ENCODE measurements at regions not wholly inside any gene's neighbourhood (a gene's known extent, or its start where the extent isn't known, plus 50 kb on each side); places are given as distances from the start of the nearest gene placed in this dataset.

DNA sequence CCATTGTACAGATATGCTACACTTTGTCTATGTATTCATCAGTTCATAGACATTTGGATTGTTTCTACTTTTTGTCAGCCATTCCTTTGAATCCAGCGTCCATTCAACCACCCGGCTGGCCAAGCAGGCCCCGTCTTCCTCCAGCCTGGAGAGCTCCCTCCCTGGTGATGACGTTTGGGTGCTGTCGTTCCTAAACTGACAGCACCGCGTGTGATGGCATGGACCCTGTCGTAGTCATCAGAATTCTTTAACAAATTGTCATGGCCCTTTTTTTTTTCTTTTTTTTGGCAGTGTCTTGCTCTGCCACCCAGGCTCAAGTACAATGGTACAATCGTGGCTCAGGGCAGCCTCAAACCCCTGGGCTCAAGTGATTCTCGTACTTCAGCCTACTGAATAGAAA, 138.6 kb upstream of the ERRFI1 start:
- ATAC-seq, result no peak
- no peak for FAIRE-seq

DNA sequence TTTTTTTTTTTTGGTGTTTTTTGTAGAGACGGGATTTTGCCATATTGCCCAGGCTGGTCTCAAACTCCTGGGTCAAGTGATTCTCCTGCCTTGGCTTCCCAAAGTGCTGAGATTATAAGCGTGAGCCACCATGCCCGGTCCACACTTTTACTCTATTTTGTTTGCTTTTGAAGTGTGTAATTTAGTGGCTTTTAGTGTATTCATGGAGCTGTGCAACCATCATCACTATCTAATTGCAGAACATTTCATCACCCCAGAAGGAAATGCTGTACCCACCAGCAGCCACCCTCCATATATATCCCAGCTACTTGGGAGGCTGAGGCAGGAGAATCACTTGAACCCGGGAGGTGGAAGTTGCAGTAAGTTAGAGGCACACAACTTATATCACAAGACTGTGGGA, 136.9 kb upstream of the ERRFI1 start:
- H3K79me2 ChIP-seq (ENCODE audit: insufficient read depth, low read length), result no peaks in the 10 kb centered on the region
- H3K27ac ChIP-seq (ENCODE audit: extremely low read length, insufficient read depth, low read length), result no peak overlapping the region
- BruUV-seq (replicated peaks), result no TSS peak
- peaks cover 66% of the 10 kb centered on the region for H3K4me1 ChIP-seq (ENCODE audit: insufficient read depth, low read length)
- TF ChIP-seq, protein P1, sequence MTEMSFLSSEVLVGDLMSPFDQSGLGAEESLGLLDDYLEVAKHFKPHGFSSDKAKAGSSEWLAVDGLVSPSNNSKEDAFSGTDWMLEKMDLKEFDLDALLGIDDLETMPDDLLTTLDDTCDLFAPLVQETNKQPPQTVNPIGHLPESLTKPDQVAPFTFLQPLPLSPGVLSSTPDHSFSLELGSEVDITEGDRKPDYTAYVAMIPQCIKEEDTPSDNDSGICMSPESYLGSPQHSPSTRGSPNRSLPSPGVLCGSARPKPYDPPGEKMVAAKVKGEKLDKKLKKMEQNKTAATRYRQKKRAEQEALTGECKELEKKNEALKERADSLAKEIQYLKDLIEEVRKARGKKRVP (CRISPR knock-in tag; IDR thresholded peaks at IDR 0.05), result peak in 1 of 2 experiments; percentile 42; a peak in 1 of 4 replicates
- TF ChIP-seq EED (CRISPR knock-in tag; IDR thresholded peaks at IDR 0.05), result no peak
- CTCF ChIA-PET (ENCODE audit: low intra/inter-chr PET ratio, low total read pairs), result no interaction called here
- no peak overlapping the region for H3K4me3 ChIP-seq (replicated peaks in 1 of 3; ENCODE audit: insufficient read depth in 1 of 3, low read depth in 2 of 3, low read length in 3 of 3)
- intact Hi-C loops (cut with micrococcal nuclease; ENCODE audit: unreplicated experiment), result no loop called here
- no peak for ATAC-seq
- DNase-seq (ENCODE audit: low spot score), result no peak
- 95% methylated on average over 4 of the region's 4 CpGs for WGBS (ENCODE audit: low lambda C conversion rate)
- H4K20me1 ChIP-seq (ENCODE audit: insufficient read depth, low read length), result no peaks in the 10 kb centered on the region
- no peaks in the 10 kb centered on the region for H3K27me3 ChIP-seq (ENCODE audit: control insufficient read depth in 1 of 2, insufficient read depth in 2 of 2, low read length in 2 of 2)
- H3K4me2 ChIP-seq (ENCODE audit: low read depth, low read length), result no peak overlapping the region
- no peak for FAIRE-seq
- POLR2A ChIA-PET, result interaction anchor here (1.4 to 1.6 kb wide), 2 partner anchors 42 to 136 kb away, joined by 3 to 6 read pairs; no protein-coding TSS in a partner anchor
- in situ Hi-C loops (cut with HindIII; ENCODE audit: extremely low pct_ligation_motif_present, low pct_unique_long_range_greater_than_20kb), result no loop called here
- no peak overlapping the region for H2AFZ ChIP-seq (ENCODE audit: low read length)
- H3K9me3 ChIP-seq (ENCODE audit: low read length), result no peaks in the 10 kb centered on the region
- H3K9ac ChIP-seq (ENCODE audit: insufficient read depth, low read depth, low read length), result no peak overlapping the region
- no peaks in the 10 kb centered on the region for H3K36me3 ChIP-seq (replicated peaks in 1 of 2; ENCODE audit: control insufficient read depth in 1 of 2, insufficient read depth in 2 of 2, low read length in 2 of 2)

More for the DNA sequence above, 138.6 kb upstream of the ERRFI1 start:
- no peak overlapping the region for H2AFZ ChIP-seq (ENCODE audit: low read length)
- H3K36me3 ChIP-seq (replicated peaks in 1 of 2; ENCODE audit: control insufficient read depth in 1 of 2, insufficient read depth in 2 of 2, low read length in 2 of 2), result no peaks in the 10 kb centered on the region
- intact Hi-C loops (cut with micrococcal nuclease; ENCODE audit: unreplicated experiment), result loop anchor here (5.0 kb wide), 1 partner anchor 42 kb away; no protein-coding TSS in a partner anchor
- ChIA-PET CTCF (ENCODE audit: low intra/inter-chr PET ratio, low total read pairs) (no interaction called here), POLR2A (interaction anchor here (6.9 to 7.2 kb wide), 2 partner anchors 10 to 137 kb away, joined by 60 to 106 read pairs; partner anchors contain the start of gene ERRFI1)
- no peak overlapping the region for H3K9ac ChIP-seq (ENCODE audit: insufficient read depth, low read depth, low read length)
- no peak overlapping the region for H3K4me2 ChIP-seq (ENCODE audit: low read depth, low read length)
- no peaks in the 10 kb centered on the region for H3K9me3 ChIP-seq (ENCODE audit: low read length)
- DNase-seq (ENCODE audit: low spot score), result no peak
- H3K79me2 ChIP-seq (ENCODE audit: insufficient read depth, low read length), result no peaks in the 10 kb centered on the region
- WGBS (ENCODE audit: low lambda C conversion rate), result 96% methylated on average over 10 of the region's 10 CpGs
- no TSS peak for BruUV-seq (replicated peaks)
- in situ Hi-C loops (cut with HindIII; ENCODE audit: extremely low pct_ligation_motif_present, low pct_unique_long_range_greater_than_20kb), result no loop called here
- peaks cover 69% of the 10 kb centered on the region for H3K4me1 ChIP-seq (ENCODE audit: insufficient read depth, low read length)
- H3K4me3 ChIP-seq (replicated peaks in 1 of 3; ENCODE audit: insufficient read depth in 1 of 3, low read depth in 2 of 3, low read length in 3 of 3), result no peak overlapping the region
- H3K27ac ChIP-seq (ENCODE audit: extremely low read length, insufficient read depth, low read length), result no peak overlapping the region
- H4K20me1 ChIP-seq (ENCODE audit: insufficient read depth, low read length), result no peaks in the 10 kb centered on the region
- TF ChIP-seq RXRB (CRISPR knock-in tag; IDR thresholded peaks at IDR 0.05; ENCODE audit: borderline replicate concordance), result no peak
- TF ChIP-seq CREB1 (IDR thresholded peaks at IDR 0.05), result no peak
- TF ChIP-seq CREB1 (CRISPR knock-in tag; IDR thresholded peaks at IDR 0.05), result no peak
- TF ChIP-seq ZNF780A (CRISPR knock-in tag; IDR thresholded peaks at IDR 0.05), result no peak
- no peak for TF ChIP-seq TEAD2 (CRISPR knock-in tag; IDR thresholded peaks at IDR 0.05)
- no peak for TF ChIP-seq RFXANK (CRISPR knock-in tag; IDR thresholded peaks at IDR 0.05)
- TF ChIP-seq HNRNPLL (IDR thresholded peaks at IDR 0.05; ENCODE audit: low read depth, low read length, poor library complexity, severe bottlenecking), result no peak
- no peak for TF ChIP-seq MED1 (CRISPR knock-in tag; IDR thresholded peaks at IDR 0.05)
- TF ChIP-seq FOXK1 (CRISPR knock-in tag; IDR thresholded peaks at IDR 0.05; ENCODE audit: borderline replicate concordance, low read depth), result no peak
- H3K27me3 ChIP-seq (ENCODE audit: control insufficient read depth in 1 of 2, insufficient read depth in 2 of 2, low read length in 2 of 2), result no peaks in the 10 kb centered on the region
